GM21515 (cell line): ENCODE measurements at regions not wholly inside any gene's neighbourhood (a gene's known extent, or its start where the extent isn't known, plus 50 kb on each side); places are given as distances from the start of the nearest gene placed in this dataset.

Source experiments
- ATAC-seq: cut with Tn5 transposase; IDR thresholded peaks from one replicate; pipeline ENCODE4 v1.9.1; 2021; ENCODE audit not compliant: unreplicated experiment

DNA sequence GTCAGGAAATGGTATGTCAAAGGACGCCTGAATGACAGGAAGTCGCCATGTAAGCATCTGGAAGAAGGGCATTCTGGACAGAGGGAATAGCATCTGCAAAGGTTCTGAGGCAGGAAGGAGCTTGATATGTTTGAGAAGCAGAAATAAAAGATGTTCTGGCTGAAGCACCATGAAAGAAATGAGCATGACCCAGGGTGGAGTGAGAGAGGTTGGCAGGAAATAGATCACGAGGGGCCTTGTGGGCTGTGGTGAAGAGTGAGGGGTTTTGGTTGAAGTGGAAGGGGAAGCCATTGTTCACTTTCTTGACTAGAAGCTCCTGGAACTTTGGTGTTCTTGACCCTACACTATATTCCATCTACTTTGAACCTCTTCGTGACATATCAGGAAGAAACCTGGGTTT lies 99.4 kb upstream of the PARP11 start:
- ATAC-seq, result no peak

DNA sequence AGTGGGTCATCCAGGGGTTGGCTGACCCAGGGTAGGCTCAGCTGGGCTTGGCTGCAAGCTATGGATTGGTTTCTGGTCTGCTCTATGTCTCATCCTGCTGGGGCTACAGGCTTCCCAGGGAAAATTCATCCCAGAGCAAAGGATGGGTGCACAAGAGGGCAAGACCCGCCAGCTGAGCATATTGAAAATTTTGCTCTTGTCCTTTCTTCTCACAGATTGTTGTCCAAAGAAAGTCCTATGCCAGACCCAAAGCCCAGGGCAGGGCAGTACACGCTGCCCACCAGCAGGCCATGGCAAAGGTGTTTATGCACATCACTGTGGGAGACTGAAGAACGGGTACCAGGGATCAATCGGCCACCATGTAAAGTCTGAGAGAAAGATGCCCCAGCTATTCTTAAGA lies 95.3 kb upstream of the PARP11 start:
- no peak for ATAC-seq

DNA sequence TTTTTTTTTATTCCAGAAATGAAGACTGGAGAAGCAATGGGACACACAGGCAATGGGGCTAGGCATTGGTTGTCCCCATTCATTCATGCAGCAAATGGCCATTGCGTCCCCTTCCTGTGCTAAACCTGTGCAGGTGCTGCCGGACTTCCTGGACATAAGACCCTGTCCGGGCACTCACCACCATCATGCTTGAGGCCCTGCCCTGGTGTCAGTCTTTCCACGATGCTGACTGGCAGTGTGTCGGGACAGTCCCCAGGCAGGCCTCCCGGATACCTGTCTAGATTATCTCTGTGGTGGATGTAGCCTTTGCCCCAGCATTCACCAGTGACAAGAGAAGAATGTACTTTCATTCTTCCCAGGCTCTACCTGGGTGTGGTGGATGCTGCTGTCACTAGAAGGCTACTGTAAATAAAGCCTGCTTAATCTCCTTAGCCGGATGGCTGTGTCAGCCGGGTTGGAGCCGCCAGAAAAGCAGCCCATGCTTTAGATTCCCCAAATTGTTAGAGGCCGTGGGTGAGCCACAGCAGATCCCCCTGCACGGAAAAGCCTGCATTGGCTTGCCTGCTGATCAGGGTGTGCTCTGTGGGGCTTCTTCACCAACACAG lies 94.5 kb upstream of the PARP11 start:
- no peak for ATAC-seq

DNA sequence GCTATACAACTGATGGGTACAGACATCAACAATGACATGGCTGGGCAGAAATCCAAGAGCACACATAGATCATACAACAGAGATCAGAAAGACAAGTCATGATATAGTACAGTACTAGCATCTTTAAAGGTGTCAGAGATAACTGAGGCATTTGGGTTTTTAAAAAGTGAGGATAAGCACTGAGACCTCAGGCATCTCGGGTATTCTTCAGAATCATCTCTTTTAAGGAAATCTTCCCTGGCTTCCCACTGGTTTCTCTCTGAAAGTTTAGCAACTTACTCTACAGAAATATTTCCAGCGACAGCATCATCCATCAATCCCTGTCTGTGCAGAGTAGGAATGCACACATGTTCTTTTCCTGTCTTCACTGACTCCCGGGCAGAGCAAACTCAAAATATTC lies 93.2 kb upstream of the PARP11 start:
- no peak for ATAC-seq

DNA sequence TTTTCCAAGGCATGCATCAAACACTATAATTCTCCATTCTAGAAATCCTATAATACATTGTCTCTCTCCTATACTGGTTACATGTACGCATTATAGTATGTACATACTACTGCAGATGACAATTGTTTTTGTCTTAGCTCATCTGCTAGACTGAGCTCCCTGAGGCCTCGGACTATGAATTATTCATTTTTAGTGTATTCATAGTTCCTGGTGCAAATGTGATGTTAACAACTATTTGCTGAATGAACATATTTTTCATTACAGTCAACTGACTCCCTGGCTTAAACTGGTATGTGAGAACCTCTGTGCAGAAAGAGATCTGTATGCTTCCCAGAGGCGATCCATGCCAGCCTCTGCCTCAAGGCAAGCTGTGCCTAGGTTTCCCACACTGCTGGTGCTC lies 91.8 kb upstream of the PARP11 start:
- no peak for ATAC-seq

DNA sequence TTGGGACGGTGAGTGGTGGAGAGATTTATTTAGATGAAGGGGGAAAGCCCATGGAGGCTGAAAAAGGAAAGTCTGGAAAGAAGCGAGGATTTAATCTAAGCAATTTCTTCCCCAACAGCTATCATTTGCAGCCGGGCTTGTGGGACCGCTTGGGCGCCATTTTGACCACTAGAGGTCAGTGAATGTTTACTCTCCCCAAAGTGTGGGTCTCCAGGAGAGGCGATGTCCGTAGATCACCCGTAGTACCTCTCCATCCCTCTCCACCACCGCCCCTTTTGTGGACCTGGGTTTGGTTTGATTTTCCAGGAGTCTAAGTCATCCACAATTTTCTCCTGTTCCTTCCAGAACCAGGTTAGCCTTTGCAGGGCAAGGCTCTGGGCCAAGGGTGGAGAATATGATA lies 91.2 kb upstream of the PARP11 start:
- ATAC-seq, result no peak

DNA sequence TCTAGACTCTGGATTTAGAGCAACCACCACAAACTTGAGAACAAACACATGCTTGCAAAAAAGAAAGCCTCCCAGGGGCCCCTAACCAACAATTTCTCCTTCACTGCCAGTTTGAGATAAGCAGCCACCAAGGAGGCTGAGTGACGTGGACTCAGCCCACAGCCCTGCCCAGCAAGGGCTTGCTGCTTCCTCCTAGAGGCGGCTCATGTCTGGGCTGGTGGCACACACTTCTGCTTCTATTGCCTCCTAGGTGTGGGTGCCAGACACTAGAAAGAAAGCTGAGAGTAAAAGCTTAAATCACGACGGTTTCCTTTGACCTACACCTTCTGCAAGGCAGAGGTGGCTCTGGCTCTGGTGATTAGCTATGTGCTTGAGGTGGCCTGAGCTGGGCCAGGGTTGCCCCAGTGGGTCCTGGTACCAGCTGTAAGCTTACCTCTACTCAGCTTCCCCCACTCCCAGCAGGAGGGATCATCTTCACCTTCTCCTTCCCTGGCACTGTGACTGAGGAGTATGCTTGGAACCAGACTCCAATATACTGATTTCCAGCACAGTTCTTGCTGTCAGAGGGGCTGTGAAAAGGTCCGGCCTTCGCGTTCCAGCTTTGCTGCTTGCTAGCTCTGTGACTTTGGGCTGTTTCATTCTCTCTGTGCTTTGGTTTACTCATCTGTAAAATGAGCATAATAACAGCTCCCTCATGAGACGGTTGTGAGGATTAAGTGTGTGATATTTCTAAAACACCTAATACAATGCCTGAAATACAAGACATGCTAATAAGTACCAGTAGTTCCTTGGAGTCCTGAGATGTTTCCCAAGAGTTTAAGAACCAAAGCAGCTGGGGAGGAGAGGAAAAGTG lies 89.7 kb upstream of the PARP11 start:
- ATAC-seq, result no peak

DNA sequence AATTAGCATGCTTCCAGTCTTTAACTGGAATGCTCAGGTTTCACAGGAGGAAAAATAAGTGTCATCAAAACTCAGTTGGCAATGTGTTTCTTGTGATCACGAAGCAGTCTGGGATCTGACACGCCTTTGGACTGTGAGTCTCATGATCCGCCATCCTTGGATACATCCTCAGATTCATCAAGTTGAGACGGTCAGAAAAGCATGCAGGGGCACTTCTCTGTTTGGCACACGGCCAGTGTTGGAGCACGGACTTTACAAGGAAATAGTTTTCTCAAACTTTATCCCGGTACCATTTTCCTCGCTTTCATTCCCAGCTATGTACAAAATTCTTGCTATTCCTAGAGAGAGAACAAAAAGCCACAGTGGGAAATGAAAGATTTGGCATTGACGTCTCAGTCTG lies 88.4 kb upstream of the PARP11 start:
- no peak for ATAC-seq

DNA sequence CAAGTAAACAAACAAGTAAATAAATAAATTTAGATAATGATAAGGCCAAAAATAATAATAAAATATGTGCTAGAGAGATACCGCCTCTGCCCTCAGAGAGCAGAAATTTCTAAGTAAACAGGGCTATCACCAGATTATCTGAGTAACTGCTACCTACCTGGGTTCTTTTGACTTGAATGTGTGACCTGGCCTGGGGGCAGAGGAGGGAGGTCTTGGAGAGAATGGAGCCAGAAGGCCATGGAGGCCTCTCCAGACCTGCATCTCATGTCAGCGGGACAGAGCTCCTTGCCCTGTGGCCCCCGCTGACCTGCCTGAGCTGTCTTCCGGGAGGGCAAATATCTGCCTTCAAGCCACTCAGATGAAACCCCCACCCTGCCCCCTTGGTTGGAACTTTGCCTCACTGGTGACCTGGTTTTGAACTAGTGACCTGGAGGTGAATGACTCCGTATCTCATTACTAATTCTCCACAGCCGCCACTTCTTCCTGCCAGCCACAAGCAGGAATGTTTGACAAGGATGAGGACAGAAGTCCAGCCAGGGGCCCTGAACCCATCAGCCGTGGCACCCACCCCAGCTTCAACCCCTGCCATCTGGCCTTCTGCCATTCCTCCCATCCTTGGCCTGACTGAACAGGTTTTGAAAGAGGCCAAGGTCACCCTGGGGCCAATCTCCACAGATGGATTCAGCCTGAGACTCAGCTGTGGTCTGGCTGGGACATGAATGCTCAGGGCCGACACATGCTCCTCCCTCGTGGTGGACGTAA lies 86.8 kb upstream of the PARP11 start:
- no peak for ATAC-seq

DNA sequence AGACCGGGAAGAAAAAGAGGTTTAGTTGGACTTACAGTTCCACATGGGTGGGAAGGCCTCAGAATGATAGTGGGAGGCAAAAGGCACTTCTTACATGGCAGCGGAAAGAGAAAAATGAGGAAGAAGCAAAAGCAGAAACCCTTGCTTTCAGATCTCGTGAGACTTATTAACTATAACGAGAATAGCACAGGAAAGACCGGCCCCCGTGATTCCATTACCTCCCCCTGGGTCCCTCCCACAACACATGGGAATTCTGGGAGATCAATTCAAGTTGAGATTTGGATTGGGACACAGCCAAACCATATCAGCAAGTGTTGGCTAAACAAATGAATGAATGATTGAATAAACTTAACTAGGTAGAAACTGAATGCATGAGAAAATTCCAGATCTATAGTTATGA lies 85.3 kb upstream of the PARP11 start:
- ATAC-seq, result no peak

DNA sequence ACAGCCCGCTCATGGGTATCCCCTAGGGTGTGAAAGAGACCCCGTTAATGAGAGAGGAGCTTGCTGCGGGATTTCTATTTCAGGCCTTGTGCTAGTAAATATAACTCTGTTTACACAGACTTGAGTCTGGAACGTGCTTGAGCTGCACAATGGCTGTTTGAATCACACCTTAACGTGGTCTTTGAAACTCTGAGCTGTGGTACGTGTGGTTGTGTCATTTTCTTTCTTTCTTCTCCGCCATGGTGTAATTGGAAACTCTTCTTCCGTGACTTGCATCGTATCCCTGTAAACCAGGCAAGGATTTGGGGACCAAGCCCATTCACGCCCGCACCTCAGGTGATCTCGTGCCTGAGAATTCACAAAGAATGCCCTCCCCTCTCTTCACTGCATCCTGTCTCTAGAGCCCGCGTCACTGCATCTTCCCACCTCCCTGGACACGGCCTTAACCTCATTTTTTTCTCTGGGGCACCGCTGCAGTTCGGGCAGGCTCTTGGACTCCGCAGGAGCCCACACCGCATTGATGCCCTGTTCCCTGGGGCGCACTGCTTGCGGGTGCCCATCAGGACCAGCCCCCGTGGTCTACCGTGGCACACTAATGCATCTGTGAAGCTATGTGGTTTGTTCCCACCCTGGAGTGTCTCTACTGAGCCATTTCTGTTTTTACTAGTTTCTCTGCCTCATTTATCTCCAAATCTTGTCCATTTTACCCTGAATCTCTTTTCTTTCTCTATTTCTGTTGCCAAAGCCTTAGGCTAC lies 78.4 kb upstream of the PARP11 start:
- no peak for ATAC-seq

DNA sequence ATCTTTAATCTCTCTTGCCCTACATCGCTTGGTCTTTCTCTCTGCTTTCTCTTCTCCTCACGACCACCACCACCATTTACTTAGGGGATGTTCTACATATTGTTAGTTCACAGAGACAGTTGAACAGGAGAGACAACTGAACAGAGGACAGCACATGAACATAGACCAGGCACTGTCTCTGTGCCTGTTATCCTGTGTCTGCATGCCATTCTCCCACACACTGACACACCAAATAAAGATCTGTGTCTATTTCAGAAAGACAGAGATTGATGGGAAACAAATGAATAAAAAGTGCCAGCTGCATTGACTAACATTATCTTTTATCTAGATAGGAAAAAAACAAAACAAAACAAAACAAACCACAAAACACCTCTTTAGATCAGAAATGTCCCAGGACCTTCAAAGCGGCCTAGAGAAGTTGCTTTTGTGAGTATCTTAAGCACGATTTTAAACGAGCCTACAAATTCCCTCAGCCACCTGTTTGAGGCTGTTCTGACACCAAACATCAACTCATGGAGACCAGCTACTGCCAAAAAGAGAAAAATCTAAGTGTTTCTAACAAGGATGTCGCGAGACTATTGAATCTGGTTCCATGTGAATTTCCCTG lies 77.6 kb upstream of the PARP11 start:
- ATAC-seq, result no peak

DNA sequence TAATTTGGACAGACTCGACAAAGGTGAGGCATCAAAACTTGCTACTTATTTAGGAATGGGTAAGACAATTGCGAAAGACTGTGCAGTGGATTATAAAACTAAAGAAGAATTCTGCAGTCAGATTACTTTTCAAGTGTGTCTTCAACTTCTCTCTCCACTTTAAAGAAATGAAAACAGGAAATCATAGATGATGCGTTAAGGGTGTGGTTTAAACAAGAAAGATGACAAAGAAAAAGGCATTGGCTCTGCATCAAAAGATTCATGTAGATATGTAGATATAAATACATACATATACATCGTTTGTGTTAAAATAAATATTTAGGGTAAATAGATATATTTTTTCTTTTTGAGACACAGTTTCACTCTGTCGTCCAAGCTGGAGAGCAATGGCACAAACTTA lies 74.6 kb upstream of the PARP11 start:
- ATAC-seq, result no peak

DNA sequence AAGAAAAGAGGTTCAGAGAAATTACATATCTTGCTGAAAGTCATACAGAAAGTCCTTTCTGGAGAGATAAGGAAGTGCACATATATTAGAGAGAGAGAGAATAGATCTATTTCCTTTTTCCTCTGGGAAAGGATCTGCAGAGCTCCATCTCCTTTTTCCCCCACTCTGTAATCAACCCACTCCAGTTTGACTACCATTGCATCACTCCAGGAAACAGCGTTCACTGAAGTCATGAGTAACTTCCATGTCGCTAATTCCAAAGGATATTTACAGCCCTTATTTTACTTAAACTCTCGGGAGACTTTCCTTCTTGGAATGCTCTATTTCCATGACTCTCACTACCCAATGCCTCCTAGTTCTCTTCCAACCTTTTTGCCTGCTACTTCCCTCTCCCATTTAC lies 72.5 kb upstream of the PARP11 start:
- ATAC-seq, result no peak

DNA sequence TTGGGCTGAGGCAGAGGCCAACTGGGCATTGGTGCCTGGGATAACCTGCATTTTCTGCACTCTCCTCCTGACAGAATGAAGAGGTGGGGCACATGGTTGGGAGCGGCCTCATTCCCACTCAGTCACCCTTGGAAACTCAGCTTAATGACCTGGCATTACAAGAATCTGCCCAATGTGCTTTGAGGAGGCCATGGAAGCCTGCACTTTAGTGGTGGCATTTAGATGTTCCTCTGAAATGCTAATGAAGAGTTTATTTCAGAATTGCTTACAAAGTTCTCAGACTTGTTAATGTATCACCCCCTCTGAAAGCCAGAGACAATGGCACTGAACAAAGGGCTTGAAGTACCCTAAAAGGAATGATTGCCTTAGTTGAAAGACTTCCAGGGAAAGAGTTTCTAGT lies 71.4 kb upstream of the PARP11 start:
- ATAC-seq, result no peak

DNA sequence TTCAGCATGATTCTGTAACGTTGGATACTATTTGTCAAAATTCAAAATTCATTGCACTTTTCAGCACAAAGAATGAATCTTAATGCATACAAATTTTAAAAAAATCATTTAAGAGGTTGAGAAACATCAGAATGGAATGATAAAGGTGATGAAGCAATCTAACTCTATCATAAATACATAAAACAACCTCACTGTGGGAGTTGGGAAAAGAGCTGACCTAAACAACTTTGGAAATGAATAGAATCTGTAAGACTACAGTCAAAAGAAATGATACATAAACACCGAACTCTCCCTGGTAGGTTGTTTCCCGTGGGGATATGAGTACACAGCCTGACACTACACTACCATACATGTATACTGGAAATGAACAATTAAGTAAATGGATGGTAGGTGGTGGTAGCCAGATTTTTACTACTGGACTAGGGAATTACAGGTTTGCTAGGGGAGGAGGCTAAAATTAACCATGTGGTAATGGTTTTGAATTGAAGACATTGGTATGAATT lies 64.9 kb upstream of the PARP11 start:
- no peak for ATAC-seq

DNA sequence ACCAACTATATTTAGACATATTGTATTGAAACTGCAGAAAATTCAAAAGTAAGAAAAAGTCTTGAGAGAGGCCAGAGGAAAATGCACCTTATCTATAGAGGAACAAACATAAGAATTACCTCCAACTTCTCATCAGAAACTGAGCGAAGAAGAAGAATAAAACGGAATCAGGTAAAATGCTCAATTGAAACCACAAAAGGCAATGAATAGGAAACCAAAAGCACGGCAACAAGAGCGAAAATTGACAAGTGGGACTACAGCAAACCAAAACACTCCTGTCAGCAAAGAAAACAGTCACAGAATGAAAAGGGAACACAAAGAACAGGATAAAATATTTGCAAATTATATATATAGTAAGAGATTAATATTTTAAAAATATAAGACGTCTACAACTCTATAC lies 61.9 kb upstream of the PARP11 start:
- no peak for ATAC-seq

DNA sequence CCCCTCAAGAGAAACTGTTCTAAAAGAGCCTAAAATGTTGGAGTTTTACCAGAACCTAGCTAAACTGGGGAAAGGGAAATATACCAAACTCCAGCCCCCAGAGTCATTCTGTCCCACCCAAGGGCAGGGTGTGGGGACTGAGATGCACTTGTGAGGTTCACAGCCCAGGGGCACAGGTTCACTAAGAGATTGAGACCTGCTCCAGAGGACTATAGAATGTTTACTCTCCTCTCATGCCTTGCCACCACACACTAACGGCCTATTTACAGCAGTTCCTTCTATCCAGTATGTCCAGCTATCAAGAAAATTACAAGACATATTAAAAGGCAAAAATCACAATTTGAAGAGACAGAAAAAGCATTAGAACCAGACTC lies 60.6 kb upstream of the PARP11 start:
- ATAC-seq, result no peak

DNA sequence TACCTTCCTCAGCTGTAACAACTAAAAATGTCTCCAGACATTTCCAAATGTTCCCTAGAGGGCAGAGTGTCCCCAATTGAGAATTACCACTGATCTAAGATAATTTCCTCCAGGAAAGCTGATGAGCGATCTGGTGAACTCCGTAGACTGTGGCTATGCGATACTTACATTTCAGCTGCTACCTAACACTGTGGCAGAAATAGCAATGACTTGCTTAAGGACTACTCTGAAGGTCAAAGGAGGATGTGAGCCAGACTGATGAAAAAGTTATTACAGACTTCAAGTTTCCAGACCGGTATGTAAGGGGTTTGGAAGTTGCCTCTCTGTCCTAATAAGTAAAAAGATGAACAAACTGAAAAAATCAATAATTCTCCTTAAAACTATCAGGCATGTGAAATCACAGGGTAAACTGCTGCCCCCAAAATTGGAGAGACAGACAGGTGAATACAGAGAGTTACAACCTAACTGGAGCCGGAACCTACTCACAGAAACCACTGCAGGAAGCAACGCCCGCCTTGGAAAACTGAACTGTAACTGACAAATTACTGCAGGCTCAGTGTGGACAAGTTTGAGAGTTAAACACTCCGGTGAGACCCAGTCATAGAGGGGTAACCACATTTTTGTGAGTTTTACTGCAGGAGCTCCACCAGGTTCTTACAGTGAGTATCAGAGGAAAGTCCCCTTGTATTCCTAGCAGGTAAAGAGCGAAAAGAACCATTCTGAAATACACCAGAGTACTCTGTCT lies 60.0 kb upstream of the PARP11 start:
- no peak for ATAC-seq

DNA sequence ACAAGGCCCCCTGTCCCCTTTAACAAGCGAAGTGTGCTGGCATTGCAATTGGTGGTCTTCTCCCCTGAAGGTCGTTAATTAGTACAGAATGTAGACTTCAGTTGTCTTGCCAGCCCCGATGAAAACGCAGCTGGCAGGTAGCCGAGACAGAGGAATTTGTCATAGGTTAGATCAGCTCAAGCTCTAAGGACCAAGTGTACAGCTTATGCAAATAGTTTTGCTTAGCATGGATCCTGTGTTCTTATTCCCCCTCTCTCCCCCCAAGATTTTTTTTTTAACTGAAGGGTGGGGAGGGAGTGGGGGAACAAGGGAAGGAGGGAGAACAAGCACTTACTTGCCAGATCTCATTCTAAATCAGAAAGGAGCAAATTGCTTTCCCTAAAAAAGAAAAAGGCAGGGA lies 58.6 kb upstream of the PARP11 start:
- ATAC-seq, result no peak
